HG03159 (cell line): ENCODE measurements at regions not wholly inside any gene's neighbourhood (a gene's known extent, or its start where the extent isn't known, plus 50 kb on each side); places are given as distances from the start of the nearest gene placed in this dataset.
"Not testable (repeated sequence)": the region's sequence is repeated elsewhere in the genome, so short reads cannot be mapped to it uniquely, and the experiment has no call there.

Experiments
- ATAC-seq: cut with Tn5 transposase; IDR thresholded peaks from one replicate; pipeline ENCODE4 v1.9.1; 2021; ENCODE audit warnings: mild to moderate bottlenecking, moderate library complexity; ENCODE audit not compliant: unreplicated experiment

DNA sequence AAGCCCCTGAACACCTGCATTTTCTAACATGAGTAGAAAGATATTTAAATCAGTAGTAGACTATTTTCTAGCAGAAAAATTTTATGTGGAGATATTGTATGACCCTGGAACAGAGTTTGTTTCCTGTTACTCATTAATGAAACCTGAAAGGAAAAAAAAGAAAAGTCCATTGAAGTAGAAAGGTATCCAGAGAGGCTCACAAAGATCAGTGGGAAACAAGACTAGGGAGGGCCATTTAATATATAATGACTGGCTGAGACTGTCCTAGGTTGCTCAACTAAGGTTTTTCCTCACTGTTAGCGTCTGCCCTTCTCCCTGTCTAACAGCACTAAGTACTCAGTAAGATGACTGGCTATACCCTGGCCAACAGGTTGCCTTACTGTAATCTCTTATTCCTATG lies 788.6 kb downstream of the GLUD2 start:
- no peak for ATAC-seq

DNA sequence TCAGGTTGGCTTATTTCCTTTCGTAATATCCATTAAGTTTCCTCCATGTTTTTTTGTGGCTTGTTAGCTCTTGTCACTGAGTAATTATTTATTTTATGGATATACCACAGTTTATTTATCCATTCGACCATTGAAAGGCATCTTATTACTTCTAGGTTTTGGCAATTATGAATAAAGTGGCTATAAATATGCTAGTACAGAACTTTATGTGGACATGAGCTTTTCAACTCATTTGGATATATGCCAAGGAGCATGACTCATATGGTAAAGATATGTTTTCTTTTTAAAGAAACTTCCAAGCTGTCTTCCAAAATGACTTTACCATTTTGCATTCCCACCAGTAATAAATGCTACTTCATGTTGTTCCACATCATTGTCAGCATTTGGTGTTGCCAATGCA lies 803.6 kb downstream of the GLUD2 start:
- no peak for ATAC-seq

DNA sequence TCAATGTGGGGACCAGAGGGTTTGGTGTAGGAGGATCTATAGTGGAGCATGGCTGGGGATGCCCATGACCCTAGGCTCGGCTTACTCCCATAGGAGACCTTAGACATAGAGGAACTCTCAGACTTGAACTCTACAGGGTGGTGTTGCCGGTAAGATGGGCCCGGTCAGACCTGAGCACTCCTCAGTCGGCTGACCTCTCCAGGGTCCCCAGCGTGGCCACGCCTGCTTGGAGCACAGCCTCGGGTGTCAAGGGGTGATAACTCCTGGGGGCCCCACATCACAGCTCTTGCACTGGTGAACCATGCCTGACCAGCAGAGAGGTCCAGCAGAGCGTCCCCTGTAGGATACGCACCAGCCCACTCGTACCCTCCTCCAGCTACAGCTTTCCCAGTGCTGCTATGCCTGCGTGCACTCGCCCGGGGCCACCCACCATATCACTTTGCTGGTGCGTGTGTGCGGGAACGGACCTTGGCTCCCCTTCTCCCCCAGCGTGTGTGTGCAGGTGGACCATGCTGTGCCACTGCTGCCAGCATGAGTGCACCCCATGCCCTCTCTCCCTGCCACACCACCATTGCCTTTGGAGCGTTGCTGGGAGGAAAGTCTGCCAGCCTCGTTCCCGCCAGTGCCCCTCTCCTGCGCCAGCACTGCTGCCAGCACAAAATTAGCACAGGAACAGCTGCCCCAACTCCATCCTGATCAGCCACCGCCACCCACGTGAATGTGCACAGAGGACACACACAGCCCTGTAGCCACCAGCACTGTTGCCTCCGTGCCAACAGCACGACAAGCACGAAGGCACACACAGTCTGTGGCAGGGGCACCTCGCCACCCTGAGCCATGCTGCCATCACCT lies 806.6 kb downstream of the GLUD2 start:
- no peak for ATAC-seq

DNA sequence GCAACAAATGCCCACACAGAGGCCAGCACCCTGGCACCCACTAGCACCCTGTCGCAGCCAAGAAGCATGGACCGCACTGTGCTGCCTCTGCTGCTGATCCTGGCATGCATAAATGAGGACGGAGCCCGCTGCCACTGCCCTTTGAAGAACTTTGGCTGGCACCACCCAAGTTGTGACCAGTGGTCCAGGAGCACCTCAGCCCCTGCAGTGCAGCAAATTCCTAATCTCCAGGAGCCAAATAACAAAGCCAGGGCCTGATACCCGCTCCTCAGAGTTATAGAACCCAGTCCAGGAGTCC lies 807.2 kb downstream of the GLUD2 start:
- ATAC-seq = no peak

DNA sequence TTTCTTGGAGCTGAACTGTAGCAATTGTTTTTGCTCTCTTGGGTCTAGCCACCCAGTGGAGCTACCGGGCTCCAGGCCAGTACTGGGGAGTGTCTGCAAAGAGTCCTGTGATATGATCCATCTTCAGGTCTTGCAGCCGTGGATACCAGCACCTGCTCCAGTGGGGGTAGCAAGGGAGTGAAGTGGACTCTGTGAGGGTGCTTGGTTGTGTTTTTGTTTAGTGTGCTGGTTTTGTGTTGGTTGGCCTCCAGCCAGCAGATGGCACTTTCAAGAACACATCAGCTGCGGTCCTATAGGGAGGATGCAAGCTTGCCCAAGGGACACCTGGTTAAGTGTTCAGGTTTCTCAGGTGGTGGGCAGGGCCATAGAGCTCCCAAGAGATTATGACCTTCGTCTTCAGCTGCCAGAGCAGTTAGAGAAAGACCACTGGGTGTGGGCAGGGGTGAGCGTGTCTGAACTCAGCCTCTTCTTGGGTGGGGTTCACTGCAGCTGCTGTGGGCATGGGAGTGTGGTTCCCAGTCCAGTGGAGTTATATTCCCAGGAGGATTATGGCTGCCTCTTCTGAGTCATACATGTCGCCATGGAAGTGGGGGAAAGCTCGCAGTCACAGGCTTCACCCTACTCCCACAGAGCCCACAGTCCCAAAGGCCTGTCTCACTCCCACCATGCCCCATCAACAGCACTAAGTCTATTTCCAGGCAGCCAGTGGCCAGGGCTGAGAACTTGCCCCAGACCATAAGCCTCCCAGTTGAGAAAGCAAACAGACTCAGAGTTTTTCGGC lies 811.6 kb downstream of the GLUD2 start:
- ATAC-seq = no peak

DNA sequence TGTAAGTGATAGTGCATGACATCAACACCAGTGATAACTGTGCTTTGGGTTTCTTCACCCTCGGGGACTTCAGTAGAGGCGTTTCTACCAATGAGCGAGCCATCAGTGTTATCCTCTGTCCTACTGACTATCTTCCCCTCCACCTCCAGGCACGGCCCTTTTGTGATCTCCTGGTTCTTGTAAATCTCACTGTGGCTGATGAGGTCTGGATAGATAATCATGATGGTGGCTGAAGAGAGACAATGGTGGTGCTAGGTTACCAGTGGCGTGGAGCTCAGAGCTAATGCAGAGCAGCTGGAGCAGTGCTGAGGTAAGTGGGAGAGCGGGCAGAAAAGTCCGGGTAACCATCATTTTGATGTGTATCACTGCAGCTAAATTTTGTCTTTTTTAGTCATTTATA lies 816.6 kb downstream of the GLUD2 start:
- no peak for ATAC-seq

DNA sequence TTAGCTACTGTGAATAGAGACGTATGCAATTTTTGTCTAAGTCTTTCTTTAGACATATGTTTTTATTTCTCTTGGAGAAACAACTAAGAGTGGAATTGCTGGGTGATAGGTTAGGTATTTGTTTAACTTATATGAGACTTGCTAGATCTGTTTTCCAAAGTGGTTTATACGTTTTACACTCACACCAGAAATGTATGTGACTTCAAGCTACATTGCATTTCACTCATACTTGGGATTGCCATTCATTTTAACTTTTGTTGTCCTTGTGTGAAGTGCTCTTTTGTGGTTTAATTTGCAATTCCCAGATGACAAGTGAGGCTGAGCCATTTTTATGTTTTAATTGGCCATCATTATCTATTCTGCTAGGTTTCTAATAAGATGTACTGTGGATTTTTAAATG lies 817.2 kb downstream of the GLUD2 start:
- ATAC-seq = no peak

DNA sequence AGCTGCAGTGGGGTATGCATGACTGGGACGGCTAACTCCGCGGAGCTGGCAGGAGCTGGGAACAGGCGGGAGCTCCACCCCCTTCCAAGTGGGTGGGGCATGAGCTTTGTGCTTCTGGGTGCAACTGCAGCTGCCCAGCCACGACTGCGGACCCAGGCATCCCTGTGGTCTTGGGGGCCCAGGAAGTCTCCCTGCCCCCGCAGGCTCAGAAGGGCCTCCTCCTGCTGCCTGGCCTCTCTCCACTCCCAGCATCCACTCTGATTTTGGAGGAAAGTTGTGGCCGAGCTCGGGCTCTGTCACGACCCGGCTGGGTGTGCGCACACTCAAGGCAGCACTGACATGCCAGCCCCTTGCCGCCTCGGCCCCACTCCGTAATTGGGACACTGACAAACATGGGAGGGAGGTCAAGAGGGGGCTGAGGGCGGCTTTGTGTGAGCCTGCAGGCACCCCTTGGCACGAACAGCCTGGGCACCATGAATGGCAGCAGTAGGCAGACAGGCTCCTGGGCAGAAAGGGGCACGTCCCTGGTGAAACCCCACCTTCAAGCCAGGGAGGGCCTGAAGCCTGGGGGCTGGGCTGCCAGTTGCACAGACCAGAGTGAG lies 822.6 kb downstream of the GLUD2 start:
- no peak for ATAC-seq

DNA sequence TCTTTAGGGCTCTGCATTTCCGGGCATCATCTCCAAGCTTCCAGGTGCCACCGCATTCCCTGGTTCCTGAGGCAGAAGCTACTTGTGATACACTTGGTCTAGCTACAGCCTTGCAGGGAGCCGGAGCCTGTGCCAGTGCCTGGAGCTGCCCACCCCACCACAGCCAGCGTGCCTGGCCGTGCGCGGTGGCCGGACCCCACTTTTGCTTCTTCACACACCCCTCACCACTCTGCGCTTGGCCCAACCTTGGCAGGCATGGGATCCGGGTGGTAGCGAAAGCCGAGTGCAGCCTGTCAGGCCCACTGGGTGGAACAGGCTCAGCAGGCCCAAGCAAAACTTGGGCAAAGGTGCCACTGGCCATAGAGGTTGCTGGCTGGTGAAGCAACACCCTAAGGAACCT lies 823.7 kb downstream of the GLUD2 start:
- no peak for ATAC-seq

DNA sequence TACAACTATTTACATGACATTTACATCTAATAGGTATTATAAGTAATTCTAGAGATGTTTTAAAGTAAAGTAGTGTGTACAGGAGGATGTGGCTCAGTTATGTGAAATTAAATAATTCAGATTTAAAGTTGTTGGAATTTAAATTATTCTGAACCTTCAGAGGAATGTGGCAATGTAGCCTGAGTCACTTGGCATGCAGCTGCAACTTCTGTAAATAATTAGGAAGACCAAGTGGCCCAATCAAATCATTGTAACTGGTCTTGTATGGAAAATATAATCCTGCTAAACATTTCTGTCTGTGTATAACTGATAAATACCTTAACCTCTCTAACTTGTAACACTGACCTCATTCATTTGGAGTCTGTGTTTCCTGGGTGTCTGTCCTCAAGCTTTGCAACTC lies 828.9 kb downstream of the GLUD2 start:
- ATAC-seq = no peak

DNA sequence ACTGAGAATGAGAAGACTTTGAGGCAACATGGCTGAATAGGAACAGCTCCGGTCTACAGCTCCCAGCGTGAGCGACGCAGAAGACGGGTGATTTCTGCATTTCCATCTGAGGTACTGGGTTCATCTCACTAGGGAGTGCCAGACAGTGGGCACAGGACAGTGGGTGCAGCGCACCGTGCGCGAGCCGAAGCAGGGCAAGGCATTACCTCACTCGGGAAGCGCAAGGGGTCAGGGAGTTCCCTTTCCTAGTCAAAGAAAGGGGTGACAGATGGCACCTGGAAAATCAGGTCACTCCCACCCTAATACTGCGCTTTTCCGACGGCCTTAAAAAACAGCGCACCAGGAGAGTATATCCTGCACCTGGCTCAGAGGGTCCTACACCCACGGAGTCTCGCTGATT lies 829.9 kb downstream of the GLUD2 start:
- not testable (repeated sequence) for ATAC-seq

DNA sequence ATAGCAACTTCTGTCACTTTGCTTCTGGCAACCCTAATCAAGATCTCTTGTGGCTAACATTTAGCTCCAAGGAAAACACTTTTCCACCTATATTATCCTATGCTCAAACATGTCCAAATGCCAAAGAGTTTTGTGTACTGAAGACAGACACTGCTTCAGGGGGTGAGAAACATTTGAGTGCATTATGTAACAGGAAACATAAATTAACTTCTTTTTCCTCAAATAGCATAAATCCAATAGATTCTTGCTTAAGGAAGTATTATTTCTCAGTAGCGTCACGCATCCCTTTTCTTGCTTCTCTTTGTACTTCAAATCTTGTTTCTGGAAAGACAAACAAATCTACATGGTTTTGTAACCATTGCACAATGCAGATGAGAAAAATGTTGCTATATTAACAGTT lies 839.1 kb downstream of the GLUD2 start:
- no peak for ATAC-seq

DNA sequence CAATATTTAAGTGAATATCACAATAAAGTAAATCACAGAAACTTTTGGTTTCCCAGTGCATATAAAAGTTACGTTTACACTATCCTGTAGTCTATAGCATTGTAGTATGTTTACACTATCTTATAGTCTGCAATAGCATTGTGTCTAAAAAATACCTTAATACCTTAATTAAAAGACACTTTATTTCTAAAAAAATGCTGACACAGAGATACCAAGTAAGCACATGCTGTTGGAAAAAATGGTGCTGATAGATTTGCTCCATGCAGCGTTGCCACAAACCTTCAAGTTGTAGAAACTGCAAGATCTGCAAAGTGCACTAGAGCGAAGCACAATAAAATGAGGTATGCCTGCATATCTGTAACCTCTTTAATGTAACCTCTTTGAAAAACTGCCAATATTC lies 847.3 kb downstream of the GLUD2 start:
- ATAC-seq = no peak

DNA sequence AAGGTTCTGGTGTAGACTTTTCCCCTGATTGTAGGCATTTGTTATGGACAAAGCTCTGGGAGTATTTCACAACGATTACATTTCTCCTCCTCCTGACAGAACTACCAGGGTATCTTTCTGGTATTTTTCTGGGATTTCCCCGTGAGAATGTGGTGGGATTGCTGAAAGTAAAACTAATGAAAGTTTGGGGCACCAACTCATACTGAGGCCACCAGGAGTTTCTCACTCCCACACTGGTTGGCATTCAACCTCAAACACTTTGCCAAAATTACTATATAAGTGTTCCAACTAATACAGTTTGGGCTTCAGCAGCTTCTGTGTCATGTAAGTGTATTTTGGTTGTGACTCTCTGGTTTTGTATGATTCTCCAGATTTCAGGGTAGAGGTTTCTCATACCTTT lies 855.1 kb downstream of the GLUD2 start:
- no peak for ATAC-seq

DNA sequence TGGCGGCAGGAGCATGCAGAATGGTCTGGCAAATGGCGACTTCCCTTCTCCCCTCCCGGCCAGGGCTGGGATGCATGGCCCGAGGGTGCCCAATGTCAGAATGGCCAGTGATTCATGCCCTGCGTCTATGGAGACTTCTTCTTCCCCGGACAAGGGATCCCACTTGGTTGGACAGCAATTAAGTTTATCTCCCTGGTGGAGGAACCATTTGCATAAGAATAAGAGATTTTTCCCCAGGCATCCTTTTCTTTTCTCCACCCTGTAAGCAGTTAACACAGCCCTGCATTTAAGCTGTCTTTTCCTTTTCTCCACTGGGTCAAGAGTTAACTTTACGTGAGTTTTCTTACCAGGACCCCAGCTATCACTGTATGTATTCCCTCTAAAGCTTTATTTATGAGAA lies 856.6 kb downstream of the GLUD2 start:
- ATAC-seq = no peak

DNA sequence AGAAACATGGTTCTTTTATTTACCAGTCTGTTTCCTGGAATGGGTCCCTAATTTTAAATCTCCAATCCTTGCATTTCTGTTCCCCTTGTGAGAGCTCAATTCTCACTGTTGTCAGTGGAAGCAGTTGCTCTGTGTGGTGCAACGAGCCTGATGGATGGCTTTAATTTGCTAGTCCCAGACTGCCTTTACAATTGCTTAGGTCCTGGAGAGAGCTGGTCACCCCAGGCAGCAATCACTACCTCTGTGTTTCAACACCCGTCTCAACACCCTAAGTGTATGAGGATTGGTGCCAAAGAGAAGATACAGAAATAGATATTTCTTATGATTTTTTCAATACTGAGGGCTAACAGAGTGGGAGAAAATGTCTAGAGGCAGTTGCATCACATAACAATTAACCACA lies 873.8 kb downstream of the GLUD2 start:
- no peak for ATAC-seq

DNA sequence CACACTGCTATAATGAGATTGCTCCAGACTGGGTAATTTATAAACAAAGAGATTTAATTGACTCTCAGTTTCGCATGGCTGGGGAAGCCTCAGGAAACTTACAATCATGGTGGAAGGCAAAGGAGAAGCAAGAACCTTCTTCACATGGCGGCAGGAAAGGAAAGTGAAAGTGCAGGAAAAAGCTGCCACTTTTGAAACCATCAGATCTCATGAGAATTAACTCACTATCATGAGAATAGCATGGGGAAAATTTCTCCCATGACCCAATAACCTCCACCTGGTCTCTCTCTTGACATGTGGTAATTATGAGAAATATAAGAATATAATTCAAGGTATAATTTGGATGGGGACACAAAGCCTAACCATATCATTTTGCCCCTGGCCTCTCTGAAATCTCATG lies 884.2 kb downstream of the GLUD2 start:
- no peak for ATAC-seq

DNA sequence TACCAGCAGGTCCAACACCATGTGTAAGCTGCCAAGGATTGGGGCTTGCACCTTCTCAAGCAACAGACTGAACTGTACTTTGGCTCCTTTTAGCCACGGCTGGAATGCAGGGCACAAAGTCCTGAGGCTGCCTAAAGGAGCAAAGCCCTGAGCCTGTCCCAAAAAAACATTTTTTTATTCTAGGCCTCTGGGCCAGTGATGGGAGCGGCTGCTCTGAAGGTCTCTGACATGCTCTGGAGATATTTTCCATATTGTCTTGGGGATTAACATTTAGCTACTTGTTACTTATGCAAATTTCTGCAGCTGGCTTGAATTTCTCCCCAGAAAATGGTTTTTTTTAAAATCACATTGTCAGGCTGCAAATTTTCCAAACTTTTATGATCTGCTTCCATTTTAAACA lies 885.3 kb downstream of the GLUD2 start:
- ATAC-seq = no peak

DNA sequence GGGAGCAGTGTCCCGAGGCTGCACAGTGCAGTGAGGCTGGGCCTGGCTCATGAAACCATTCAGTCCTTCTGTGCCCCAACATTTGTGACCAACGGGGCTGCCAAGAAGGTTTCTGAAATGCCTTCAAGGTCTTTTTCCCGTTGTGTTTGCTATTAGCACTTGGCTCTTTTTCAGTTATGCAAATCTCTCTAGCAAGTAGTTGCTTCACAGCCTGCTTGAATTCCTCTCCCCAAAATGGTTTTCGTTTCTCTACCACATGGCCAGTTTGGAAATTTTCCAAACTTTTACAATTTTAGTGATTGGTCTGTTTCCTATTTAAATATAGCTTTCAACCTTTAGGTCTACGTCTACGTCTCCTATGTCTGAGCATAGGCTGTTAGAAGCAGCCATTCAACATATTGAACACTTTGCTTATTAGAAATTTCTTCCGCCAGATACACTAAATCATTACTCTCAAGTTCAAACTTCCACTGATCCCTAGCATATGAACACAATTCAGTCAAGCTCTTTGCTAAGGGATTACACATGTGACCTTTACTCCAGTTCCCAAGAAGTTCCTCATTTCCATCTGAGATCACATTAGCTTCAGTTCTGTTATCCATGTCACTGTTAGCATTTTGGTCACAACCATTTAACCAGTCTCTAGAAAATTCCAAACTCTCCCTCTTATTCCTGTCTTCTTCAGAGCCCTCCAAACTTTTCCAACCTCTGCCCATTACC lies 901.8 kb downstream of the GLUD2 start:
- no peak for ATAC-seq

DNA sequence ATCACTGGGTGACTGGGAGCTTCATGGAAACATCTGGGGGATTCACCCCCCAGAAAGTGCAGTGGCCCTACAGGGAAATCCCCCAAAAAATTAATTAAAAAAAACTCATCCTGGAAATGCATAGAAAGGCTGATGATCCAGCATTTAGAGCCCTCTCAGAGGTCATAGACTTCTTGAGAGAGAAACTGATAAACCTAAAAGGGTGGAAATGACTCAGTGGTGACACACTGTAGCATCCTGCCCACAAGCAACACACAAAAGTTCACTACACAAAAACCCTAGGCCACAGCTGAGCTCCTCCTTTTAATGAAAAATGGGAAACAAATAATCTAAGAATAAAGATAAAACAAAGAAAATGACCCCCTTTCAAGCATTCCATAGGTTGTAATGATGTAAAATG lies 911.5 kb downstream of the GLUD2 start:
- no peak for ATAC-seq

DNA sequence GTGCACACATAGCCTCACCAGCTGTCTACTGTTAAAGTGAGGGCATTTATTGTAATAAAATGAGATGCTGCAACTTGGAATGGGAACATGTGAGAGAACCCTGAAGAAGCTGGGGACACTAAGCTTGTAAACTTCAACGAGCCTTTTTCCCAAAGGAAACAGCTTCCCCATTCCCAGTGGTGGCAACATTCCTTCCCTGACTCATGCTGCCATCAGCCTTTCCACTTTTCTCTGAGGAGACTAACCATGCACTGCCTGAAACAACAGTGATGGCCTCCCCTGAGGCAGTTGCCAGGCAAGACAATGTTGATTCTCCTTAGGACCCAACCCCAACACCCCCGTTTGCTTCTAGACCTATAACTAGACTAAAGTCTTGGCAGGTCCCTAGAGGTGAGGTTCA lies 928.3 kb downstream of the GLUD2 start:
- ATAC-seq = no peak

DNA sequence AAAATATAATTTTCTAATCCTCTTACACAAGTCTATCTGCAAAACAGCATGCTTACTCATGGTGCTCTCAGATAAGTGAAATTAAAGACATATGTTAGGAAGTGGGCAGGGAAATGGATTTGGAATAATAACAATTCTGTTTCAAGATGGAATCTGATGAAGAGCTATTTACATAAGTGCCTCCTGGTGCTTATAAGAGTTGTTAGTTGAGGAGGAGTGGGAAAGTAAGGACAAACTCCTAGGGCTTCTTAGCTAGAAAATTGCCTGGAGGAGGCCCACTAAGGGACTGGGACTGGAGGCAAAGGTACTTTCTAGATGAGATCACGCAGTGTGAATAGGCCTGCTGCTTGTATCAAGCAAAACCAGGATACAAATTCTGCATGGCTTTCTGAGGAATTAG lies 939.8 kb downstream of the GLUD2 start:
- ATAC-seq = no peak
